Hepatocyte (in vitro differentiated cells): ENCODE measurements at regions not wholly inside any gene's neighbourhood (a gene's known extent, or its start where the extent isn't known, plus 50 kb on each side); places are given as distances from the start of the nearest gene placed in this dataset.

Source experiments
- DNase-seq: peaks from one replicate; pipeline ENCODE4 v3.0.0-alpha.2; 2016; ENCODE audit warnings: low spot score
- H2AFZ ChIP-seq: fragments of 200-600 bp; sonication (generic); 2 replicates; pipeline ENCODE4 v1.6.0; 2016; ENCODE audit warnings: antibody characterized with exemption, mild to moderate bottlenecking
- H3K27ac ChIP-seq: fragments of 200-600 bp; sonication (generic); 2 replicates; pipeline ENCODE4 v1.5.1; 2016; ENCODE audit warnings: mild to moderate bottlenecking
- H3K27me3 ChIP-seq: fragments of 200-600 bp; sonication (generic); 2 replicates; pipeline ENCODE4 v1.6.1; 2016
- H3K36me3 ChIP-seq: fragments of 200-600 bp; sonication (generic); replicated peaks from 2 replicates; pipeline ENCODE4 v1.5.1; 2016; ENCODE audit warnings: low read depth; ENCODE audit not compliant: insufficient read depth
- H3K4me1 ChIP-seq: fragments of 200-600 bp; sonication (generic); 2 replicates; pipeline ENCODE4 v1.5.1; 2016; ENCODE audit warnings: mild to moderate bottlenecking, moderate library complexity; ENCODE audit not compliant: insufficient read depth
- H3K4me2 ChIP-seq: fragments of 200-600 bp; sonication (generic); 2 replicates; pipeline ENCODE4 v1.6.0; 2016
- H3K4me3 ChIP-seq: fragments of 200-600 bp; sonication (generic); 2 replicates; pipeline ENCODE4 v1.5.1; 2016; ENCODE audit warnings: mild to moderate bottlenecking
- H3K79me2 ChIP-seq: fragments of 200-600 bp; sonication (generic); 2 replicates; pipeline ENCODE4 v1.6.0; 2017; ENCODE audit warnings: mild to moderate bottlenecking
- H3K9me2 ChIP-seq: fragments of 200-600 bp; sonication (generic); replicated peaks from 2 replicates; pipeline ENCODE4 v1.6.0; 2017; ENCODE audit warnings: mild to moderate bottlenecking; ENCODE audit not compliant: insufficient read depth
- H3K9me3 ChIP-seq: fragments of 200-600 bp; sonication (generic); 2 replicates; pipeline ENCODE4 v1.5.1; 2016; ENCODE audit warnings: low read depth, mild to moderate bottlenecking
- H4K20me1 ChIP-seq: fragments of 200-600 bp; sonication (generic); 2 replicates; pipeline ENCODE4 v1.6.0; 2016; ENCODE audit warnings: mild to moderate bottlenecking; ENCODE audit not compliant: insufficient read depth, poor library complexity, severe bottlenecking
- CTCF ChIP-seq: fragments of 200-600 bp; sonication (generic); IDR thresholded peaks from 2 replicates; pipeline ENCODE4 v1.5.1; 2016; ENCODE audit warnings: antibody characterized with exemption, mild to moderate bottlenecking; ENCODE audit not compliant: poor library complexity
- EZH2 ChIP-seq: fragments of 200-600 bp; sonication (generic); IDR thresholded peaks from 2 replicates; pipeline ENCODE4 v1.6.1; 2016; ENCODE audit warnings: antibody characterized with exemption, mild to moderate bottlenecking, borderline replicate concordance
- EZH2phosphoT487 ChIP-seq: fragments of 200-600 bp; sonication (generic); IDR thresholded peaks from one replicate; pipeline ENCODE4 v1.6.1; 2018; ENCODE audit warnings: antibody characterized with exemption, mild to moderate bottlenecking, low read depth, moderate library complexity; ENCODE audit not compliant: unreplicated experiment, severe bottlenecking
- WGBS: methylation state at CpG from one replicate; pipeline ENCODE4 v1.1.6; 2016; ENCODE audit warnings: low lambda C conversion rate; ENCODE audit errors: missing lambda C conversion rate; 5-methylcytosine and 5-hydroxymethylcytosine counted together

GRCh38 chr20:60977901-60978300, 274.2 kb upstream of the CDH4 start:
- TF ChIP-seq CTCF (no peak), EZH2 (no peak), EZH2phosphoT487 (no peak)
- Histone ChIP-seq H3K4me2 (no peak overlapping the region), H3K79me2 (no peaks in the 10 kb centered on the region), H4K20me1 (no peaks in the 10 kb centered on the region), H3K9me2 (no peaks in the 10 kb centered on the region), H3K36me3 (no peaks in the 10 kb centered on the region), H3K9me3 (no peaks in the 10 kb centered on the region), H3K27ac (no peak overlapping the region), H3K4me3 (no peak overlapping the region), H3K27me3 (no peaks in the 10 kb centered on the region), H3K4me1 (no peaks in the 10 kb centered on the region), H2AFZ (no peak overlapping the region)
- WGBS, result 89% methylated on average over 7 of the region's 7 CpGs
- no peak for DNase-seq

GRCh38 chr20:60984666-60985065, 267.4 kb upstream of the CDH4 start:
- H3K27me3 ChIP-seq, result no peaks in the 10 kb centered on the region
- no peaks in the 10 kb centered on the region for H3K9me2 ChIP-seq
- no peaks in the 10 kb centered on the region for H3K9me3 ChIP-seq
- H3K36me3 ChIP-seq, result no peaks in the 10 kb centered on the region
- H4K20me1 ChIP-seq, result no peaks in the 10 kb centered on the region
- no peak for DNase-seq
- H3K27ac ChIP-seq, result no peak overlapping the region
- H3K4me1 ChIP-seq, result no peaks in the 10 kb centered on the region
- no peak overlapping the region for H3K4me2 ChIP-seq
- whole genome bisulfite sequencing, result 80% methylated on average over 7 of the region's 7 CpGs
- H3K79me2 ChIP-seq, result no peaks in the 10 kb centered on the region
- no peak overlapping the region for H2AFZ ChIP-seq
- TF ChIP-seq EZH2 (no peak), EZH2phosphoT487 (no peak), CTCF (no peak)
- H3K4me3 ChIP-seq, result no peak overlapping the region

GRCh38 chr20:60986506-60987156, 265.4 kb upstream of the CDH4 start:
- Histone ChIP-seq H3K27ac (no peak overlapping the region), H3K4me2 (no peak overlapping the region), H4K20me1 (no peaks in the 10 kb centered on the region), H3K4me3 (no peak overlapping the region), H3K79me2 (no peaks in the 10 kb centered on the region), H3K9me3 (no peaks in the 10 kb centered on the region), H3K36me3 (no peaks in the 10 kb centered on the region), H3K27me3 (no peaks in the 10 kb centered on the region), H2AFZ (no peak overlapping the region), H3K9me2 (no peaks in the 10 kb centered on the region), H3K4me1 (no peaks in the 10 kb centered on the region)
- no peak for DNase-seq
- no peak for TF ChIP-seq EZH2
- TF ChIP-seq CTCF, result no peak
- TF ChIP-seq EZH2phosphoT487, result no peak
- whole genome bisulfite sequencing, result 87% methylated on average over 12 of the region's 12 CpGs

- no peak overlapping the region for H2AFZ ChIP-seq
- no peaks in the 10 kb centered on the region for H3K79me2 ChIP-seq
- 77% methylated on average over 10 of the region's 10 CpGs for WGBS
- no peaks in the 10 kb centered on the region for H4K20me1 ChIP-seq
- H3K4me1 ChIP-seq, result no peaks in the 10 kb centered on the region
- no peaks in the 10 kb centered on the region for H3K27me3 ChIP-seq
- H3K4me2 ChIP-seq, result no peak overlapping the region
- no peaks in the 10 kb centered on the region for H3K9me2 ChIP-seq
- DNase-seq, result no peak
- H3K4me3 ChIP-seq, result no peak overlapping the region
- H3K27ac ChIP-seq, result no peak overlapping the region
- TF ChIP-seq EZH2phosphoT487, result no peak
- no peak for TF ChIP-seq EZH2
- TF ChIP-seq CTCF, result no peak
- no peaks in the 10 kb centered on the region for H3K36me3 ChIP-seq
- H3K9me3 ChIP-seq, result no peaks in the 10 kb centered on the region
Observed at GRCh38 chr20:60990061-60990460, 262.0 kb upstream of the CDH4 start.
